Thoracic aorta (tissue), 2 donors: ENCODE measurements at regions not wholly inside any gene's neighbourhood (a gene's known extent, or its start where the extent isn't known, plus 50 kb on each side); places are given as distances from the start of the nearest gene placed in this dataset.

Experiments used
- ATAC-seq: fragments of 150-250 bp; one replicate; pipeline ENCODE4 v1.8.0; 2017; ENCODE audit warnings: low read depth; ENCODE audit not compliant: insufficient number of reproducible peaks, low FRiP score
- DNase-seq: peaks from one replicate; pipeline ENCODE4 v3.0.0-alpha.2; 2020; ENCODE audit warnings: low spot score
- H3K27ac ChIP-seq, 2 donors: fragments of 200-600 bp; sonication (generic); 1 replicate in 1 of 2; 2 replicates in 1 of 2; pipeline ENCODE4 v1.5.1; 2016; ENCODE audit warnings: mild to moderate bottlenecking in 2 of 2, moderate library complexity in 2 of 2
- H3K27me3 ChIP-seq: fragments of 200-600 bp; sonication (generic); replicated peaks from 2 replicates; pipeline ENCODE4 v1.6.0; 2016; ENCODE audit warnings: mild to moderate bottlenecking; ENCODE audit not compliant: insufficient read depth
- H3K36me3 ChIP-seq: fragments of 200-600 bp; sonication (generic); one replicate; pipeline ENCODE4 v1.5.1; 2016
- H3K4me1 ChIP-seq, 2 donors: fragments of 200-600 bp; sonication (generic); 1 replicate in 1 of 2; 2 replicates in 1 of 2; pipeline versions ENCODE4 v1.5.1 to v1.6.0; 2016; ENCODE audit warnings: low read depth in 2 of 2, mild to moderate bottlenecking in 1 of 2; ENCODE audit not compliant: control insufficient read depth in 1 of 2
- H3K4me3 ChIP-seq: fragments of 200-600 bp; sonication (generic); 2 replicates; pipeline ENCODE4 v1.5.1; 2016; ENCODE audit warnings: mild to moderate bottlenecking
- H3K9me3 ChIP-seq: fragments of 200-600 bp; sonication (generic); 2 replicates; pipeline ENCODE4 v1.5.1; 2016
- TF ChIP-seq, protein P1 (sequence below): fragments of 200-600 bp; sonication (generic); IDR thresholded peaks from one replicate; pipeline ENCODE4 v1.5.1; 2019; ENCODE audit warnings: antibody characterized with exemption

DNA sequence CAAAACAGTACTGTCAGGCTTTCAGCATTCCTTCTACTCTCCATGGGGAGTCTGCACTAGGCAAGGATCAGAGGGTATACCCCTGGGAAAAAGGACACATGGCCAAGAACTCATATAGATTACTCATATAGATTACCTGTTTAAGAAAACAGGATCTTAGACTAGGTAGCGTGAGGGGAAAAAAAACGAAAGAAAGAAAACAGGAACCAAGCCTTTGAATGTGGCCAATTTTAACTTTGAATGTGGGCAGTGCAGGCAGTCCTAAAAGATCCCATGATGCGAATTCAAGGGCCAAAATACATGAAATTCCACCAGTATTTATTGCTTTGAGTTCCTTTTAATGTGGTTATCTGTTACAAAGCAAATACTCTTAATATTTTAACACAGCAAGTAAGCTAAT, 108.6 kb upstream of the TAC1 start:
- Histone ChIP-seq H3K36me3 (no peaks in the 10 kb centered on the region), H3K27me3 (no peaks in the 10 kb centered on the region), H3K4me3 (no peak overlapping the region), H3K9me3 (no peaks in the 10 kb centered on the region), H3K27ac (no peak overlapping the region), H3K4me1 (no peaks in the 10 kb centered on the region)
- ATAC-seq (no peak), DNase-seq (no peak)
- TF ChIP-seq, protein P1, sequence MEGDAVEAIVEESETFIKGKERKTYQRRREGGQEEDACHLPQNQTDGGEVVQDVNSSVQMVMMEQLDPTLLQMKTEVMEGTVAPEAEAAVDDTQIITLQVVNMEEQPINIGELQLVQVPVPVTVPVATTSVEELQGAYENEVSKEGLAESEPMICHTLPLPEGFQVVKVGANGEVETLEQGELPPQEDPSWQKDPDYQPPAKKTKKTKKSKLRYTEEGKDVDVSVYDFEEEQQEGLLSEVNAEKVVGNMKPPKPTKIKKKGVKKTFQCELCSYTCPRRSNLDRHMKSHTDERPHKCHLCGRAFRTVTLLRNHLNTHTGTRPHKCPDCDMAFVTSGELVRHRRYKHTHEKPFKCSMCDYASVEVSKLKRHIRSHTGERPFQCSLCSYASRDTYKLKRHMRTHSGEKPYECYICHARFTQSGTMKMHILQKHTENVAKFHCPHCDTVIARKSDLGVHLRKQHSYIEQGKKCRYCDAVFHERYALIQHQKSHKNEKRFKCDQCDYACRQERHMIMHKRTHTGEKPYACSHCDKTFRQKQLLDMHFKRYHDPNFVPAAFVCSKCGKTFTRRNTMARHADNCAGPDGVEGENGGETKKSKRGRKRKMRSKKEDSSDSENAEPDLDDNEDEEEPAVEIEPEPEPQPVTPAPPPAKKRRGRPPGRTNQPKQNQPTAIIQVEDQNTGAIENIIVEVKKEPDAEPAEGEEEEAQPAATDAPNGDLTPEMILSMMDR = no peak

DNA sequence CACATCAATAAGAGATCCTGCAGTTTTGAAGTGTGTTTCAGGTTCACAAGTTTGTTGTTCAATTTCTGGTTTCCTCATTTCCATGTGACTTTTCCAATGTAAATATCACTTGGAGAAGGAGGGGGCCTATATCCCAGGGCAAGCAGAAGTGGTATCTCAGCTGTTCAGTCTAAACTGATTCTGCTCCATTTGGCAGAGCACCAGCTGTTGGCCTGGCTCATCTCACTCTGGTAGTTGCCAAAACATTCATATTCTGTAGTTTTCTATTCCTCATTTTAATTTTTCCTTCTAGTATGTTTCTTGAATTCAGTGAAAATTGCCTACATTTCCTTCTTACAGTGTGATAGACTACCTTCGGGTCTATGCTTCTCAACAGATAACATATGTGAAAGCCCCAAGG, 101.8 kb upstream of the TAC1 start:
- DNase-seq = no peak
- TF ChIP-seq, protein P1 = no peak
- Histone ChIP-seq H3K9me3 (no peaks in the 10 kb centered on the region), H3K27me3 (no peaks in the 10 kb centered on the region), H3K36me3 (no peaks in the 10 kb centered on the region), H3K27ac (no peak overlapping the region), H3K4me1 (no peaks in the 10 kb centered on the region), H3K4me3 (no peak overlapping the region)
- ATAC-seq = no peak

DNA sequence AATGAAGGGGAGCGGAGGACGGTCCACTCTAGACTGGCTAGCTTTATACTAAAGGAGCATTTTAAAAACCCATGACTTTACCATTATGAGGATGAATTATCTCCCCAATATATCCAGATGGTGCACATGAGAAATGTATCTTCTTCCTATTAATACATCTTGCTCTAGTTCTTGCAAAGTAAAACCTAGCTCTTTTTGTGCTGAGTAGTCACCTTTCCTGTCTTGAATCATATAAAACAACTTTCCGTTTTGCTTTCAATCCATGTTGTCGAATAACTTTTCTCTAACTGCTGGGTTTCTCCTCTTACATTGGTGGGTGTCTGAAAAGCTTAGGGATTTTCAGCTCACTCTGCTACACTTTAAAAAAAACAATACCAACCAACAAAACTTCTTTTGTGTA, 96.3 kb upstream of the TAC1 start:
- TF ChIP-seq, protein P1 = no peak
- DNase-seq (no peak), ATAC-seq (no peak)
- no peak overlapping the region for H3K27ac ChIP-seq
- H3K4me3 ChIP-seq = no peak overlapping the region
- H3K9me3 ChIP-seq = no peaks in the 10 kb centered on the region
- H3K36me3 ChIP-seq = no peaks in the 10 kb centered on the region
- H3K4me1 ChIP-seq = no peaks in the 10 kb centered on the region
- H3K27me3 ChIP-seq = no peaks in the 10 kb centered on the region

DNA sequence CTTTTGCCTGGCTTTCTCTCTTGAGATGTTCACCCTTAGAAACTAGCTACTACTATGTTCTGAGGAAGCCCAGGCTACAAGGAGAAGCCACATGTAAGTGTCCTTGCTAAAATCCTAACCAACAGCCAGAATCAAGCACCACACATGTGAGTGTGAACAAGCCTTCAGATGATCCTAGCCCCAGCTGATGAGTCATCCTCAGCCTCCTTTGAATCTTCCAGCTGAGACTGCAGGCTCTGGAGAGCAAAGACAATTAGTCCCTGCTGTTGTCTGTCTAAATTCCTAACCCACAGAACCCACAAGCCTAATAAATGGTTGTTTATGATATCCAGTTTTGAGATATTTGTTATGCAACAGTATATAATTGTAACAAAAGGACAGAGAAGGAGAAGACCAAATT, 92.8 kb upstream of the TAC1 start:
- ATAC-seq = no peak

DNA sequence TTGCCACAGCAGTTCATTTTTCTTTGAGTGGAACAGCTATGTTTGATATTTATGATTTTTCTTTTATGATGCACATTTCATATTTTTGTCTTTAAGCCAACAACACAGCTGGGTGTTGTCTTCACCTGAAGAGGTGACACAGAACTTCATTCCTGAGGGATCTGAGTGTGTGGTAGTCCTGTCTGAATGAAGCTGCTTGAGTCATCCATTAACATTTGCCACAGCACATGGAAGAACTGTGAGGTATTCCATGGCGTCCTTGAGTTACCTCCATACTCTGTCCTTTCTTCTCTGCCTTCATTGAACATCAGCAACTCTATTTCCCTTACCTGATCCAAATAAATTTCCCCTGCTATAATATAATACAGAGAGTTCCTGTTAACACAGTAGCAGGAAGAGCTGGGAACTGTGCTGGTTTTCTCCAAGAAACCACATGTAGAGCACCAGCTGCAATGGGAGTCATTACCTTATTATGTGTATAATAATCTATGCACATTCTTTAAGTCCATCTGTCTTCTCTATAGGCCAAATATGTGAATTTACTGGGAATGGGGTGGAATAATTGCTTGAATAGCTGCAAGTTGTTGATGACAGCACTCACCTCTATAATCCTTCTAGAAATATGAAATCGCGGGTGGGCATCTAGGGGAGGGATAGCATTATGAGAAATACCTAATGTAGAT, 72.4 kb upstream of the TAC1 start:
- no peaks in the 10 kb centered on the region for H3K4me1 ChIP-seq
- H3K27ac ChIP-seq = no peak overlapping the region
- no peaks in the 10 kb centered on the region for H3K9me3 ChIP-seq
- TF ChIP-seq, protein P1 = no peak
- no peak for ATAC-seq
- H3K36me3 ChIP-seq = no peaks in the 10 kb centered on the region
- H3K27me3 ChIP-seq = no peaks in the 10 kb centered on the region
- no peak for DNase-seq
- H3K4me3 ChIP-seq = no peak overlapping the region

More for the DNA sequence above, 92.8 kb upstream of the TAC1 start:
- H3K27me3 ChIP-seq = no peaks in the 10 kb centered on the region
- H3K36me3 ChIP-seq = no peaks in the 10 kb centered on the region
- no peak for DNase-seq
- H3K9me3 ChIP-seq = no peaks in the 10 kb centered on the region
- no peaks in the 10 kb centered on the region for H3K4me1 ChIP-seq
- H3K27ac ChIP-seq = no peak overlapping the region
- TF ChIP-seq, protein P1 = no peak
- H3K4me3 ChIP-seq = no peak overlapping the region
